ENCODE measurements at regions not wholly inside any gene's neighbourhood (a gene's known extent, or its start where the extent isn't known, plus 50 kb on each side); places are given as distances from the start of the nearest gene placed in this dataset.

GRCh38 chr12:27142101-27142721, 59.8 kb upstream of the C12orf71 start:
- peak; percentile 62 to 86 (median 85); a peak in 5 of 6 replicates for TF ChIP-seq CTCF (IDR thresholded peaks at IDR 0.05 in 2 of 3, conservative IDR thresholded peaks at IDR 0.05 in 1 of 3; ENCODE audit: borderline replicate concordance in 1 of 3, insufficient read depth in 1 of 3, low read depth in 2 of 3, low read length in 2 of 3)
- TF ChIP-seq EZH2 (IDR thresholded peaks at IDR 0.05) = no peak
- peak; percentile 9; the same call in 1 of the 2 replicates for TF ChIP-seq MAX (IDR thresholded peaks at IDR 0.05)
- TF ChIP-seq FOSL1 (IDR thresholded peaks at IDR 0.05; ENCODE audit: low read depth) = no peak
- TF ChIP-seq ZBTB33 (IDR thresholded peaks at IDR 0.05; ENCODE audit: extremely low read depth, insufficient replicate concordance, low read length) = no peak
- no peak for TF ChIP-seq EGR1 (IDR thresholded peaks at IDR 0.05; ENCODE audit: low read depth)
- no peak for TF ChIP-seq TCF7L2 (IDR thresholded peaks at IDR 0.05; ENCODE audit: borderline replicate concordance, extremely low read depth, insufficient read depth, insufficient read length)
- TF ChIP-seq EZH2phosphoT487 (IDR thresholded peaks at IDR 0.05; ENCODE audit: borderline replicate concordance) = no peak

Data from HCT116 (cell line).